Breast epithelium (tissue), 3 donors: ENCODE measurements at regions not wholly inside any gene's neighbourhood (a gene's known extent, or its start where the extent isn't known, plus 50 kb on each side); places are given as distances from the start of the nearest gene placed in this dataset.

Experiments
- CTCF ChIP-seq, 3 donors: fragments of 450-650 bp; IDR thresholded peaks; one replicate each; pipeline ENCODE4 v1.5.1; 2016 to 2017; ENCODE audit warnings: antibody characterized with exemption in 3 of 3, mild to moderate bottlenecking in 3 of 3, moderate library complexity in 3 of 3
- POLR2A ChIP-seq: fragments of 450-650 bp; IDR thresholded peaks from one replicate; pipeline ENCODE4 v1.6.1; 2016; ENCODE audit warnings: antibody characterized with exemption, mild to moderate bottlenecking, moderate library complexity

GRCh38 chr18:71036783-71037182 is 747.9 kb downstream of the SOCS6 start:
- TF ChIP-seq CTCF (IDR thresholded peaks at IDR 0.05) (no peak), POLR2A (no peak)
